ENCODE measurements at regions not wholly inside any gene's neighbourhood (a gene's known extent, or its start where the extent isn't known, plus 50 kb on each side); places are given as distances from the start of the nearest gene placed in this dataset.

DNA sequence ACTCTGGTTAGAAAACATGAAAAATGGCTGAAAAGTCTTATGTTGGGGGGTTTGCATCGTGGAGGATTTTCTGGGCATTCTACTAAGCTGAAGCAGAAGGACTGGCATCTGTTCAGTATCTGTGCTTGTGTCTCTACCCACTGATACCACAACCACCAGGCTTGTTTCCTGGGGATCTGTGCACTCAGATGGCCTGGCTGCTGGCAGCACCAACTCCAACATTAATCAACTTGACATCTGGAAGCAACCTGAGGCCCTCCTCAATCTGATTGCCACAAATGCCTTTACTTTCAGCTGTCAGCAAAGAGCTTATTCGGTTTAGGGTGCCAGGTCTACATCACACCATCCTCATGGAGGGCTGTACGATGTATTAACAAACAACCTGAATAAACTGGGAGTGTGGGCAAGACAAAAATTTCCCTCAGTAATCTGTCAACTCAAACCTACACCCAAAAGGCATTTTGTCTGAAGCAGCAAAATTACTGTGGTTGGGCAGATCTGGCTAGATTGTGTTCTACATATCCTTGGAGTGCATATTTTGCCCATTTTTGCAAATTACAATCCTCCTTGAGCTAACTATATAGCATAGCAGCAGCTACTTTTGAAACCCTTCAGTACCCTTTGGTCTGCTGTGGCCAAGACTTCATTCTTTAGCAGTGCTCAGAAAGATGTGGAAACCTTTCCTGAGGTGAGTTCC is 74.6 kb downstream of the FOXD1 start:
- TF ChIP-seq, protein P1, sequence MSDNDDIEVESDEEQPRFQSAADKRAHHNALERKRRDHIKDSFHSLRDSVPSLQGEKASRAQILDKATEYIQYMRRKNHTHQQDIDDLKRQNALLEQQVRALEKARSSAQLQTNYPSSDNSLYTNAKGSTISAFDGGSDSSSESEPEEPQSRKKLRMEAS (IDR thresholded peaks at IDR 0.05; ENCODE audit: insufficient read depth, insufficient read length): no peak
- TF ChIP-seq GATA2 (IDR thresholded peaks at IDR 0.05; ENCODE audit: insufficient read depth, insufficient read length, low read depth, low read length): no peak
- no peak for TF ChIP-seq EZH2 (IDR thresholded peaks at IDR 0.05; ENCODE audit: borderline replicate concordance, low read depth, low read length, severe bottlenecking)
- TF ChIP-seq, protein P2, sequence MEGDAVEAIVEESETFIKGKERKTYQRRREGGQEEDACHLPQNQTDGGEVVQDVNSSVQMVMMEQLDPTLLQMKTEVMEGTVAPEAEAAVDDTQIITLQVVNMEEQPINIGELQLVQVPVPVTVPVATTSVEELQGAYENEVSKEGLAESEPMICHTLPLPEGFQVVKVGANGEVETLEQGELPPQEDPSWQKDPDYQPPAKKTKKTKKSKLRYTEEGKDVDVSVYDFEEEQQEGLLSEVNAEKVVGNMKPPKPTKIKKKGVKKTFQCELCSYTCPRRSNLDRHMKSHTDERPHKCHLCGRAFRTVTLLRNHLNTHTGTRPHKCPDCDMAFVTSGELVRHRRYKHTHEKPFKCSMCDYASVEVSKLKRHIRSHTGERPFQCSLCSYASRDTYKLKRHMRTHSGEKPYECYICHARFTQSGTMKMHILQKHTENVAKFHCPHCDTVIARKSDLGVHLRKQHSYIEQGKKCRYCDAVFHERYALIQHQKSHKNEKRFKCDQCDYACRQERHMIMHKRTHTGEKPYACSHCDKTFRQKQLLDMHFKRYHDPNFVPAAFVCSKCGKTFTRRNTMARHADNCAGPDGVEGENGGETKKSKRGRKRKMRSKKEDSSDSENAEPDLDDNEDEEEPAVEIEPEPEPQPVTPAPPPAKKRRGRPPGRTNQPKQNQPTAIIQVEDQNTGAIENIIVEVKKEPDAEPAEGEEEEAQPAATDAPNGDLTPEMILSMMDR (IDR thresholded peaks at IDR 0.05; ENCODE audit: extremely low read depth in 1 of 2, insufficient read depth in 1 of 2, low read depth in 1 of 2, low read length in 2 of 2): no peak
- no peak for TF ChIP-seq FOS (IDR thresholded peaks at IDR 0.05; ENCODE audit: borderline replicate concordance, insufficient read depth, low read length)
- TF ChIP-seq POLR2A (IDR thresholded peaks at IDR 0.05; ENCODE audit: low read depth, low read length): no peak
- TF ChIP-seq POLR2AphosphoS5 (IDR thresholded peaks at IDR 0.05; ENCODE audit: insufficient read depth, low read depth, low read length): no peak
- no peak for TF ChIP-seq MYC (IDR thresholded peaks at IDR 0.05; ENCODE audit: low read depth, low read length)
- TF ChIP-seq JUN (IDR thresholded peaks at IDR 0.05; ENCODE audit: borderline replicate concordance, insufficient read depth, insufficient read length, low read depth): no peak
- Histone ChIP-seq H2AFZ (ENCODE audit: low read depth, low read length) (no peak overlapping the region), H3K4me3 (replicated peaks in 1 of 3; ENCODE audit: insufficient read depth in 1 of 3, low read depth in 1 of 3, low read length in 3 of 3) (no peak overlapping the region), H3K9me3 (replicated peaks; ENCODE audit: control insufficient read depth, insufficient read depth, low read length) (no peaks in the 10 kb centered on the region), H3K27me3 (ENCODE audit: control insufficient read depth in 2 of 2, insufficient read depth in 2 of 2, low read length in 2 of 2) (peaks cover 13% of the 10 kb centered on the region in 2 experiments), H3K4me2 (ENCODE audit: insufficient read depth, low read length) (no peak overlapping the region), H3K36me3 (ENCODE audit: control insufficient read depth in 2 of 2, extremely low read depth in 1 of 2, insufficient read depth in 2 of 2, low read length in 2 of 2) (no peaks in the 10 kb centered on the region), H3K9ac (replicated peaks; ENCODE audit: extremely low read depth, insufficient read depth, low read length) (no peak overlapping the region), H3K4me1 (ENCODE audit: control insufficient read depth, extremely low read depth, insufficient read depth, low read length) (peaks cover 29% of the 10 kb centered on the region), H3K27ac (ENCODE audit: insufficient read depth, low read depth, low read length) (no peak overlapping the region), H4K20me1 (replicated peaks; ENCODE audit: control insufficient read depth, extremely low read depth, insufficient read depth, low read length) (no peaks in the 10 kb centered on the region), H3K79me2 (ENCODE audit: control insufficient read depth, insufficient read depth, low read length) (no peaks in the 10 kb centered on the region), H3K9me1 (replicated peaks; ENCODE audit: control insufficient read depth, extremely low read depth, insufficient read depth, low read length) (no peaks in the 10 kb centered on the region)
- ChIA-PET CTCF (interaction anchor here (1.1 kb wide), 1 partner anchor 64 kb away, joined by 3 read pairs; no protein-coding TSS in a partner anchor), POLR2A (no interaction called here)
- intact Hi-C loops (cut with micrococcal nuclease): no loop called here
- DNase-seq (ENCODE audit: low read depth, low spot score): no peak
- dilution Hi-C loops (cut with MboI; ENCODE audit: extremely low pct_ligation_motif_present, low sequenced_read_pairs): no loop called here
- no TSS peak for BruUV-seq (replicated peaks)
- no peak for FAIRE-seq
